ENCODE measurements at regions not wholly inside any gene's neighbourhood (a gene's known extent, or its start where the extent isn't known, plus 50 kb on each side); places are given as distances from the start of the nearest gene placed in this dataset.

- no peak overlapping the region for H3K56ac ChIP-seq (replicated peaks; ENCODE audit: insufficient read length, low read depth, low read length)
- H3K4me3 ChIP-seq (ENCODE audit: extremely low read depth in 1 of 4, insufficient read depth in 2 of 4, low read depth in 3 of 4, low read length in 4 of 4): no peak overlapping the region
- H2AK5ac ChIP-seq (ENCODE audit: low read depth, low read length): no peak overlapping the region
- FAIRE-seq (no peak), DNase-seq (ENCODE audit: low read depth in 1 of 2, low spot score in 2 of 2) (no peak)
- H3K9me3 ChIP-seq (ENCODE audit: insufficient read depth in 2 of 2, low read depth in 1 of 2, low read length in 1 of 2): no peaks in the 10 kb centered on the region
- no peaks in the 10 kb centered on the region for H3K36me3 ChIP-seq (ENCODE audit: control insufficient read depth in 2 of 4, insufficient read depth in 4 of 4, low read length in 3 of 4)
- no peaks in the 10 kb centered on the region for H3K79me2 ChIP-seq (ENCODE audit: control insufficient read depth in 1 of 2, insufficient read depth in 2 of 2, low read length in 2 of 2)
- no peak overlapping the region for H2BK120ac ChIP-seq (replicated peaks; ENCODE audit: low read depth, low read length)
- H3K14ac ChIP-seq (ENCODE audit: insufficient read length): no peak overlapping the region
- H3K4me1 ChIP-seq (replicated peaks in 1 of 4; ENCODE audit: control insufficient read depth in 3 of 4, insufficient read depth in 4 of 4, low read length in 3 of 4): no peaks in the 10 kb centered on the region; a peak in 1 of 7 replicates
- no peak overlapping the region for H3K18ac ChIP-seq (ENCODE audit: extremely low read depth, low read length)
- H4K20me1 ChIP-seq (replicated peaks in 1 of 2; ENCODE audit: control insufficient read depth in 1 of 2, insufficient read depth in 2 of 2, low read length in 2 of 2): no peaks in the 10 kb centered on the region
- H2BK15ac ChIP-seq (ENCODE audit: low read length): no peak overlapping the region
- no peak overlapping the region for H3K9ac ChIP-seq (replicated peaks in 1 of 4; ENCODE audit: extremely low read depth in 1 of 4, low read depth in 3 of 4, low read length in 3 of 4)
- TF ChIP-seq ATF2 (IDR thresholded peaks at IDR 0.05; ENCODE audit: low read length): no peak
- TF ChIP-seq RAD21 (IDR thresholded peaks at IDR 0.05 in 1 of 2, conservative IDR thresholded peaks at IDR 0.05 in 1 of 2; ENCODE audit: low read depth in 2 of 2, low read length in 2 of 2): no peak
- TF ChIP-seq SUZ12 (IDR thresholded peaks at IDR 0.05; ENCODE audit: low read length): no peak
- no peak for TF ChIP-seq BACH1 (IDR thresholded peaks at IDR 0.05; ENCODE audit: low read length)
- TF ChIP-seq GTF2F1 (IDR thresholded peaks at IDR 0.05; ENCODE audit: borderline replicate concordance, low read depth, low read length): no peak
- no peak for TF ChIP-seq EZH2 (IDR thresholded peaks at IDR 0.05; ENCODE audit: low read depth, low read length, severe bottlenecking)
- TF ChIP-seq SP4 (IDR thresholded peaks at IDR 0.05; ENCODE audit: low read length): no peak
- no peak overlapping the region for H3K23ac ChIP-seq (ENCODE audit: insufficient read length)
- H3K79me1 ChIP-seq (ENCODE audit: low read depth, low read length): no peaks in the 10 kb centered on the region
- H2AFZ ChIP-seq (ENCODE audit: low read length): no peak overlapping the region
- no peak overlapping the region for H3K4me2 ChIP-seq (ENCODE audit: insufficient read depth in 1 of 2, low read depth in 2 of 2, low read length in 2 of 2)
- CTCF ChIA-PET (ENCODE audit: partially characterized antibody): interaction anchor here (0.8 to 1.4 kb wide), 6 partner anchors 8 to 60 kb away, joined by 3 to 6 read pairs (median 4); no protein-coding TSS in a partner anchor
- H3K4ac ChIP-seq (replicated peaks; ENCODE audit: insufficient read length, low read depth, low read length): no peak overlapping the region
- H2BK12ac ChIP-seq (ENCODE audit: low read depth, low read length): no peak overlapping the region
- POLR2A ChIA-PET (ENCODE audit: partially characterized antibody): no interaction called here
- H3K23me2 ChIP-seq (ENCODE audit: low read depth, low read length): no peaks in the 10 kb centered on the region
- peaks cover 0 to 1% (median 0%) of the 10 kb centered on the region in 4 experiments; a peak in 1 of 7 replicates for H3K27me3 ChIP-seq (replicated peaks in 1 of 4; ENCODE audit: control insufficient read depth in 3 of 4, extremely low read depth in 1 of 4, insufficient read depth in 3 of 4, low read length in 3 of 4)
- no peak overlapping the region for H2BK20ac ChIP-seq (ENCODE audit: low read length)
- no peak overlapping the region for H2BK5ac ChIP-seq (ENCODE audit: low read depth, low read length)
- H3K27ac ChIP-seq (ENCODE audit: low read depth, low read length): no peak overlapping the region
- no peak overlapping the region for H4K8ac ChIP-seq (ENCODE audit: extremely low read depth, insufficient read depth, low read length)
- no peak overlapping the region for H4K91ac ChIP-seq (replicated peaks; ENCODE audit: insufficient read length, low read length)
- no peak overlapping the region for H4K5ac ChIP-seq (ENCODE audit: insufficient read length, low read depth, low read length)
Observed at GRCh38 chr3:107947203-107947602, 143.6 kb downstream of the CD47 start.
